NCI-H82 treated with DMSO at 0.1 percent for 48 hours (cell line): ENCODE measurements at regions not wholly inside any gene's neighbourhood (a gene's known extent, or its start where the extent isn't known, plus 50 kb on each side); places are given as distances from the start of the nearest gene placed in this dataset.

Experiments used
- DNase-seq: peaks from one replicate; lab custom pipeline; 2025; ENCODE audit not compliant: unreplicated experiment; lab: John Stamatoyannopoulos, UW

DNA sequence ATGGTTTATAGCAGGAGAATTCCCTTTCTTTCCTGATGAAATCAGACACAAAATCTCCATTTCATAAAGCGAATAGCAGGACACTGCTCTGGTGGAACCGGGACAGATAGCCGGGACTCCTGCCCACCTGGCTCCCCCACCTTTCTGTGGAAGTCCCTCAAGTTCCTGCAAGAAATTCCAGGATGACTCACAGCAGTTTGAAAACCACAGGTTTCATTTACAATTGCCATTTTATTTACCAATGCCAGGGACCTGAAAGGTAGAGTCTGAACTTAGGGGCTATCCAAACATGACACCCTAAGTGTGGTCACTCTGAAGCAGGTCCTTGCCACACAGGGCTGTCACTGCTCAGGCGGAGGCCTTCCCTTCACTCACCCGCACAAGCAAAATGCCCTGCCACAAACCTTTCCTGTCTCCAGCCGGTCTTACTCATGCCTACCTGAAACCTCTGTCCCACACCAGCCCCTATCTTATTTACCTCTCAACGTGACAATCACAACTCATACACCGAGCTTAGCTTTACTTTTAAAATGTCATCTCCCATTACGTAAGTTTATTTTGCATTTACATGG lies 63.3 kb upstream of the TAF1L start:
- no peak for DNase-seq

DNA sequence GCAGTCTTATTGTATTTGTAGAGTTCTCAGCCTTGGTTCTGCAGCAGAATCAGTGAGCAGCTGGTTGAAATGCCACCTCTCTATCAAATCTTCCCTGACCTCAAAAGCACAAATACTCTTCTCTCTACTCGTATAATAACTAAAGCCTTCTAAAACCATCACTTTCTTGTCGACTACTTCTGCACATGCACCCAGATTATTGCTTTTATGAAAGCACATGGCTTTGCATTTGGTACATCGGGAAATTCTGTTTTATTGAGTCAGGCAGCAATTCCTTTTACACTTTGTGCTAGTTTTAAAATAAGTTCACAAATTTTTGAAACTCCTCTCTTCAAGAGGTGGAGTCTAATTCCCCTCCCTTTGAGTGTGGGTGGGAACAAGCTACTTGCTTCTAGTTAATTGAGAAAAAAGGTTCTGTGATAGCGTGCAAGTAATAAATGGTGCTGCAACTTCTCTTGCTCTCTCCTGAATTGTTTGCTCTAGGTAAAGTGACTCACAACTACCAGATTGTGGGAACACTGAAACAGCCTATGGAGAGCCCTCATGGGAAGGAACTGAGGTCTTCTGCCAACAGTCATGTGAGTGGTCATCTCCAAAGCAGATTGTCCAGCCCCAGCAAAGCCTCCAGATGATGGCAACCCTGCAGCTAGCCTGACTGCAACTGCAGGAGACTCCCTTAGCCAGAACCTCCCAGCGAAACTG lies 66.0 kb upstream of the TAF1L start:
- no peak for DNase-seq

DNA sequence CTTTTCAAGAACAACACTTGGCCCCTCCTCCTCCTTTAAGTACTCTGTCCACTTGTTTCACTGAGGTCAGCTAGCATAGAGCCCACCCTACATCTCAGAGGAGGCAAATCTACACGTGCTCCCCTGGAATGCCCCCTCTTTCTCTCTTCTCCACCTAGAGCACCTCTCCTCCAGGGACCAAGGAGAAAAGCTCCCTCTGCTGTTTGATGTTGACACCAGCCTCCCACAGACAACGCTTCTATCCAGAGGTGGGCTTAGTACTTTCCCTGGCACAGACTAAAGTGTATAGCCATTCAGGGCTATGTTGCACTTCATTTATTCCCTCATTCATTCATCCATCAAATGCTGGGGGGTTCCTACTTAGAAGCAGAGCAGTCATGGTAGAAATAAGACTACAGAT lies 68.2 kb upstream of the TAF1L start:
- no peak for DNase-seq

DNA sequence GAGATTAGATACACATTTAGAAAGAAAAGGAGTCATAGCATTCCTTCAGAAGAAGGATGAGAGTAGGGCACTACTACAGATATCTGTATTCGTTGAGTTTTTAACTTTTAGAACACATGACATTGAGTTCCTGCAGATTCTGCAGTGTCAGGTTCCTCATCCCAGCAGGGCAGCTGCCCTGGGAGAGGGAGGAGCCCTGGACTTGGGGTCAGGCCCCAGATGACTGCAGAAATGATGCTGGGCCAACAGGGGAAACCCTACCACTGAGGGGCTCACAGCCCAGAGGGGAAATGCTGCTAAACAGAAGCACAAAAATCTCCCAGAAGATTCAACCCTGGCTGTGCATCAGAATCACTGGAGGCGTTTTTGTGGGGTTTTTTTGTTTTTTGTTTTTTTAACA lies 68.9 kb upstream of the TAF1L start:
- DNase-seq: no peak

DNA sequence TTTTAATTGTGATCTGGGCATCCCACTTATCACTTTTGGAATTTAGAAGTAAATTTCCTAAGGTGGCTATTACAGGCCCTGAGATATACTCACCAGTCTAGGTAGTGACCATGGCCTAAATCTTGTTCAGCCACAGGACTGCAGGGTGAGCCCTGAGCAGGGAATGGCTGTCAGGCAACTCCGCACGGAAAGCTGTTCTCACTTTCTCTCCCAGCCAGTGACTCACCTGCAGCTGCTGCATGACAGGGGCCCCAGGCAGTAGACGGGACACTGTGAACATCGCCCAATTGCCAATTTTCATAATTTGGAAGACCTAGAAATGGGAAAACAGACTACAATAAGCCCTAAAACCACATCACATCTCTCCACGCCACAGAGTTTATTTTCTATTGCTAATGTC lies 69.6 kb upstream of the TAF1L start:
- DNase-seq: no peak

DNA sequence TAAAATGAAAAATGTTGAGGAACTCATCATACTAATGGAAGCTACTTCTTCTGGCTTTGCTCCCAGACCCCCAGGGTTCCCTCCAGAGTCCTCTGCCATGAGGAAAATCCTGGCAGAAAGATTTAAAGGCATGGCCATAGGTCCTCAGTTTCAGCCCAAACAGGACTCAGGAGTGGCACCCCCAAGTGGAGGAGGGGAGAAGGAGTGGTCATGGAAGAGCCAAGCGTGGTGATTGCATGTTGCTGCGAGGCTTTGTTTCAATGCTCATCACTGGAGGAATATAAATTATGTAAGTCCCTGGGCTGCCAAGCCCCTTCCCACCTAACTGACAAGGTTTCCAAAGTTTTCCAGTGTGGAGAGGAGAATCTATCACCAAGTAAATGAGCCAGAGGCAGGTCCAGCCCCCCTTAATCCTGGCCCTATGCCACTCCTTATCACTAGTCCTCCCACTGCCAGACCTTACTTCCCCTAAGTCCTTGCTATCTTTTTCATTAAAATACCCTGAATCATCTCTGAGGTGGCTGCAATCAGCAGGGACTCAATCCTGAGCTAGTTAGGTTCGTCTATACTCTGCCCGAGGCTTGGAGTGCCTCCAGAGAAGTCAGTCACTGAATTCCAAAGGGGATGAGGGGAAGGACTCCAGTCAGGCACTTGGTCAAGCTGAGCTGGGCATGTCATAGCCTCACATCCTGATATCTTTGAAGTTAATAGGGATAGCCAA lies 70.7 kb upstream of the TAF1L start:
- no peak for DNase-seq

DNA sequence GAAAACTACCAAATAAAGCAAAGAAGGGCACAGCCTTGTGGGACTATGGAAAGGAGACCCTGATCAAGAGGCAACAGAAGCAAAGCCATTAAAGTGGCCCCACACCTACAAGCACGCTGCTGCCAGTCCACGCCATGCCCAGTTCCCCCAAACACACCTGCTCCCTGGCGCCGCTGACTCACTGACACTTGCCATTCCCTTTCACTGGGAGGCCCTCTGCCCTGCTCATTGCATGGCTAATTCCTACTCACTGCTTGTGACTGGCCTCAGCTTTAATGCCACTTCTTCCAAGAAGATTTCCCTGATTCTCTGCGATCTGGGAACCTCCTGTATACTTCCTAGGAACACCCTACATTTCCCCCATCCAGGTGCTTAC lies 71.2 kb upstream of the TAF1L start:
- no peak for DNase-seq

DNA sequence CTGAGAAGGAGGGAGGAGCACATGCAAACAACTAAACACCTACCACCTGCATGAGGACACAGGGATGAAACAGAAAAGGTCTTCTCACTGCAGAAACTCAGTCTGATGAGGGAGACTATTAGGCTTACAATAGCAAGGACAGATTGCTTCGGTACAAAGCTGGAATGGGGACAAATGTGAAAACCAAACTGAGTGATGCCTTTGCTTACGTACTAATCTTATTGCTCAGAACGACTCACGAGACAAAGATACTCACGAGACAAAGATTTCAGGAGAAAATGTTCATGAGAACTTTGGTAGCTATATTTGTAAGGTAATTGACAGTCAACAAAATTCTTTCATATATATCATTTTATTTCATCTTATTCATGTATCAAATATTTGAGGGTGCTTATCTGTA lies 71.9 kb upstream of the TAF1L start:
- no peak for DNase-seq

DNA sequence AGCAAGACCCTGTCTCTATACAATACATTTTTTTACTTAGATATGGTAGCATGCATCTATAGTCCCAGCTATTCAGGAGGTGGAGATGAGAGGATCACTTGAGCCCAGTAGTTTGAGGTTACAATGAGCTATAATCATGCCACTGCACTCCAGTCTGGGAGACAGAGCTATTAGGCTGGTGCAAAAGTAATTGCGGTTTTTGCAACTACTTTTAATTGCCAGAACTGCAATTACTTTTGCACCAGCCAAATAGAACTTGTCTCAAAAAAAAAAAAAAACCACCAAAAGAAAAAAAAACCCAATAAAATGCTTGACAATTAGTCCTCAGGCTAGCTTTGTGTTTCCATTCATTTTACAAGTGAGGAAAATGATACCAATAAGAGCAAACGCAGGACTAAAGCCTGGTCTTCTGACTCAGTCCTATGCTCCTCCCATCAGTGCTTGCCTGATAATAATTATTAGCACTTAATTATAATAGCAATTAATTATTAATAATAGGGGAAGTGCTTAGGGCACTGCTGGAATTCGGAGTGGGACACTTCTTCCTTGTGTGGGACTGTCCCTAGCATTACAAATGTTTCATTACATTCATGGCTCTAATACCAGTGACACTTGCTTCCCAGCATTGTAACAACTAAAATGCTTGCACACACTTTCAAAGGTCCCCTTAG lies 73.1 kb upstream of the TAF1L start:
- no peak for DNase-seq

DNA sequence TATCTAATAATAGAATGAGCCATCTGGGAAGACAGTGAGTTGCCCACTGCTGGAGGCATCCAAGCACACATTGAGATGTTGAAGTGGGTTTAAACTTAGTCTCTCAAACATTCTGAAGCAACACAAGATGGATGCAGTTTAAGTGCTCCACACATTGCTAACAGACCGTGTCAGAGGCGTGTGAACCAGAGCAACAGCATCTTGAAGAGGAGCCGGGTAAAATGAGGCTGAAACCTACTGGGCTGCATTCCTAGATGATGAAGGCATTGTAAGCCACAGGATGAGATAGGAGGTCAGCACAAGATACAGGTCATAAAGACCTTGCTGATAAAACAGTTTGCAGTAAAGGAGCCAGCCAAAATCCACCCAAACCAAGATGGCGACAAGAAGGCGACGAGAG lies 73.5 kb upstream of the TMEM215 start:
- no peak for DNase-seq

DNA sequence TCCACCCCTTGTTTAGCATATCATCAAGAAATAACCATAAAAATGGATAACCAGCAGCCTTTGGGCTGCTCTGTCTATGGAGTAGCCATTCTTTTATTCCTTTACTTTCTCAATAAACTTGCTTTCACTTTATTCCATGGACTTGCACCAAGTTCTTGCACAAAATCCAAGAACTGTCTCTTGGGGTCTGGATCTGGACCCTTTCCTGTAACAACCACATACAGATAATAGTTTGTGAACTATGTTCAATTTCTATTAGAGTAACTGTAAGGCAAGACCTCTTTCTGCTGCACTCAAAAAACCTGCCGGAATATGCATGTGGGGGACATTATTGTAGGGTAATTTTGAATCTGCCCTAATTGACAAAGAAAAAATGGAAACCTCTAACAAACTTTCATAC lies 66.9 kb upstream of the TMEM215 start:
- no peak for DNase-seq

DNA sequence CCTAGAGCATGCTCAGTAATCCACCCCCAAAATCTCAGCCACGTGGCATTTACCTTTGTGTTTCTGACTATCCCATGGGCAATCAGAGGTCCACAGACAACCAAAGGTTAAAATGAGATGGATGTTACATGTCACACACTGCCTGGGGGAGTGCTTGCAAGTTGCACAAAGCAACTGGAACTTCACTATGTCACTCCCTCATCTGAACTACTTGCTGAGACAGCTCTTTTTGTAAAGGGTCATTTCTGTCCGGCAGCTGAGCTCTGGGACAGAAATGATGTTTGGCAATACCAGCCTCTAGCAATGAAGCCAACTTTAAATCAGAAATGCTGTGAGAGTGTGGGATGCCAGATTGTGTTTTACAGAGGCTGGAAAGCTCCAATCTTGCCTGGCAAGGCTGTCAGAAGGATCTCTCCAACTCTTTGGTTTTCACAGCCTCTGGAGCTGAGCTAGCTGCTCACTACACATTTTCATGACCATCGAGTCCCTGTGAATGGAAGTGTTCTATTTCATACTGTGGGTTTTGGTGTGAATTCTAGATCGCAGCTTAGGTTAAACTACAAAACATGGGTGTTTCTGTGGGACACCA lies 66.3 kb upstream of the TMEM215 start:
- no peak for DNase-seq

DNA sequence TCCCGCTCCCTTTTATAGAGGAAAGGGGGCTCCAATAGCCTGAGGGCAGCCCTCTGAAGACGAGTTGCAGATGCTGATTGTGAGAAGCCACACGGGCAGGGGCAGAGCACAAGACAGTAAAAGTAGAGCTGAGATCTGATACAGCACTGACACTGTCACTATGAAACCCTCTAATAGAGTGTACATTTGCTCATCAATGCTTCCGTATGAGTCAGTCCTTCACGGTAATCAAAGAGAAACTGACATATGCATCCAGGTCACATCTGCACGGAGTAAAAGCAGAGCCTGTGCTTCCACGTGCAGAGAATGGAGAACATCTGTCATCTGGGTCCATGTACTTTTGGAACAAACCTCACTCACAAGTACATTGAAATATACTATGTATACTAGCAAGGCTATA lies 60.6 kb upstream of the TMEM215 start:
- no peak for DNase-seq

DNA sequence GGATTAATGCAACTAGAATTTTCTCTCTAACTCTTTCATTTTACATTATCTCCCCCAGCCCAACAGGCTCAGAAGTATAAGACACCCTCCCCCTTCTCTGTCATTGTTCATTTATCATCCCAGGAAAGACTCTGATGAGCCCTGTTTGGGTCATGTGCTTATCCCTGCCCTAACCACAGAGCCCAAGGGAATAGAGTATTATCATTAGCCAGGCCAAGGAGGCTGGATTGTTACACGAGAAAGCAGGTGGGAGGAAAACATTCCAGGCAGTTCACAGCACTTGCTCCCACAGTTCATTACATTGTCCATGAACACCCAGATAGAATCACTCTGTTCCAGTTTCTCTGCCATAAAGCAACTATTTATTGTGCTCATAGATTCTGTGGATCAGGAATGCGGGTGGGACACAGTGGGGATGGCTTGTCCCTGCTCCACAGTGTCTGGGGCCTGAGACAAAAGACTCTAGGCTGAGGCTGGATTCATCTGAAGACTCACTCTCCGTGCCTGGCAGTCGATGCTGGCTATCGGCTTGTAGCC lies 59.5 kb upstream of the TMEM215 start:
- peak; percentile 40 for DNase-seq

DNA sequence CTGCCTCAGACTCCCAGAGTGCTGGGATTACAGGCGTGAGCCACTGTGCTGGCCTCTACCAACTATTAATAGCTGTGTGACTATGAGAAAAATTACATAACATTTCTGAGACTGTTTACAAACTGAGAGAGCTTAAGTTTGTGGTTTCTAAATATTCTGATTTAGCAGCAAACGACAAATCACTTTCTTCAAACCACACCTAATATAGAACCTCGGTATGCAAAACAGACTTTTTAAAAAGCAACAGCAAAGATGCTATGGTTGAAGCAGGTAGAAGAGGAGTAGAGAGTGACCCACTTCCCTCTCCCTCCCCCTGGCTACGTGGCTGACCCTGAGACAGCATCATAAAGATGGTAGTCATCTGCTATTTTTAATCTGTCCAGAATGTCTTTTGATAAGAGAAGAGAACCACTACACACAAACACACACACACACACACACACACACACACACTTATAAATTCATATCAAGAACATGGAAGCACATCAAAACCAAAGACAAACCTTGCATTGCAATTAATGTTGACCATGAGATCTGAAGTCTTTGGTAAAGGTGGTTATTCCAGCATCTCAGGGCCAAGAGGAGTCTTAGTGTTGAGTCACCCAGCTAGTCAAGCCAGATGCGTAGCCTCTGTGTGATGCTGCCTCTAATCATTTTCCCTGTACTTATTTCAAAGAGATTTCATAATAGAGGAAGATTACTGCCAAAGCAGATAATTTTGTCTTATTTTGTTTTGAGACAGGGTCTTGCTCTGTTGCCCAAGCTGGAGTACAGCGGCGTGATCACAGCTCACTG lies 58.1 kb upstream of the TMEM215 start:
- DNase-seq: no peak

DNA sequence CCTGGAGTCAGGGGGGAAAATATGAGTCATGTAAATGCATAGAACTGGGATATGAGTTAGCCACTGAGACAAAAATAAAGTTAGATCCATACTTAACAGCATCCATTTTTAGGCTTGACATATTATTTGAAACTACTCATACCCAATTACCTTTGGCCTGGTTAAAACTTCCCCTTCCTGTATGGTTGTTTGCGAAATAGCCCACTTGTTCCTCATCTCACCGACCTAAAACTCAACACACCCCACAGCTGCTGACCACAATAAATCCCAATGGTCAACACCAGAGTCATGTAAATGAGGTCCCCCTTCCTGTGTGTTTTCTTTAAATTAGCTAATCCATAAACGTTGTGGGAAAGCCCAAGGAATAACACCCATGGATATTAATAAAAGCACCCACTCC lies 55.2 kb upstream of the TMEM215 start:
- DNase-seq: no peak
